Tibial nerve (tissue), 4 donors: ENCODE measurements at regions not wholly inside any gene's neighbourhood (a gene's known extent, or its start where the extent isn't known, plus 50 kb on each side); places are given as distances from the start of the nearest gene placed in this dataset.

ENCODE experiments used
- DNase-seq, 2 donors: peaks; one replicate each; pipeline ENCODE4 v3.0.0-alpha.2; 2019; ENCODE audit warnings: low spot score in 2 of 2
- H3K27ac ChIP-seq, 4 donors: fragments of 200-600 bp; sonication (generic) in 3 of 4; one replicate each; pipeline ENCODE4 v1.5.1; 2017 to 2019; ENCODE audit warnings: mild to moderate bottlenecking in 1 of 4
- H3K27me3 ChIP-seq, 2 donors: fragments of 200-600 bp; sonication (generic) in 1 of 2; one replicate each; pipeline versions ENCODE4 v1.5.1 to v1.6.0; 2017 to 2019
- H3K36me3 ChIP-seq, 3 donors: fragments of 200-600 bp; sonication (generic); one replicate each; pipeline ENCODE4 v1.5.1; 2018 to 2019
- H3K4me1 ChIP-seq, 4 donors: fragments of 200-600 bp; sonication (generic) in 3 of 4; one replicate each; pipeline ENCODE4 v1.5.1; 2017 to 2019
- H3K4me3 ChIP-seq, 4 donors: fragments of 200-600 bp; sonication (generic) in 3 of 4; one replicate each; pipeline ENCODE4 v1.5.1; 2017 to 2019; ENCODE audit warnings: mild to moderate bottlenecking in 1 of 4, moderate library complexity in 1 of 4
- H3K9me3 ChIP-seq, 4 donors: fragments of 200-600 bp; sonication (generic) in 3 of 4; one replicate each; pipeline ENCODE4 v1.5.1; 2017 to 2019
- CTCF ChIP-seq, 5 experiments: fragments of 200-600 bp in 3 of 5; fragments of 450-650 bp in 2 of 5; sonication (generic) in 3 of 5; IDR thresholded peaks; one replicate each; pipeline ENCODE4 v1.5.1; 2016 to 2019; ENCODE audit warnings: antibody characterized with exemption in 5 of 5, mild to moderate bottlenecking in 3 of 5, moderate library complexity in 2 of 5
- EP300 ChIP-seq, 2 donors: sonication (generic); formaldehyde crosslinking; IDR thresholded peaks; one replicate each; pipeline ENCODE4 v1.6.1; 2017; ENCODE audit warnings: antibody characterized with exemption in 2 of 2, mild to moderate bottlenecking in 1 of 2
- POLR2A ChIP-seq, 2 donors: fragments of 450-650 bp; IDR thresholded peaks; one replicate each; pipeline ENCODE4 v1.6.1; 2017; ENCODE audit warnings: antibody characterized with exemption in 2 of 2, mild to moderate bottlenecking in 2 of 2, moderate library complexity in 2 of 2
- WGBS, 2 donors: methylation state at CpG; one replicate each; pipeline ENCODE4 v1.1.5; 2018; 5-methylcytosine and 5-hydroxymethylcytosine counted together

GRCh38 chr16:63744077-63744874, 1377.6 kb downstream of the CDH11 start:
- no peaks in the 10 kb centered on the region for H3K9me3 ChIP-seq
- H3K27me3 ChIP-seq: no peaks in the 10 kb centered on the region
- no peak overlapping the region for H3K27ac ChIP-seq
- H3K4me1 ChIP-seq: no peaks in the 10 kb centered on the region
- no peak overlapping the region for H3K4me3 ChIP-seq
- no peak for DNase-seq
- no peaks in the 10 kb centered on the region for H3K36me3 ChIP-seq
- WGBS, 2 donors: 93 to 97% methylated on average over 12 to 13 of the region's 13 CpGs
- no peak for TF ChIP-seq CTCF (IDR thresholded peaks at IDR 0.05)
- no peak for TF ChIP-seq EP300 (IDR thresholded peaks at IDR 0.05)
- TF ChIP-seq POLR2A (IDR thresholded peaks at IDR 0.05): no peak

GRCh38 chr16:63742150-63742549, 1379.7 kb downstream of the CDH11 start:
- Histone ChIP-seq H3K27me3 (no peaks in the 10 kb centered on the region), H3K4me1 (no peaks in the 10 kb centered on the region), H3K27ac (no peak overlapping the region), H3K36me3 (no peaks in the 10 kb centered on the region), H3K4me3 (no peak overlapping the region), H3K9me3 (no peaks in the 10 kb centered on the region)
- no peak for DNase-seq
- no peak for TF ChIP-seq EP300 (IDR thresholded peaks at IDR 0.05)
- TF ChIP-seq POLR2A (IDR thresholded peaks at IDR 0.05): no peak
- TF ChIP-seq CTCF (IDR thresholded peaks at IDR 0.05): no peak

GRCh38 chr16:63737633-63738032, 1384.2 kb downstream of the CDH11 start:
- H3K36me3 ChIP-seq: no peaks in the 10 kb centered on the region
- no peaks in the 10 kb centered on the region for H3K4me1 ChIP-seq
- no peak for DNase-seq
- no peaks in the 10 kb centered on the region for H3K27me3 ChIP-seq
- TF ChIP-seq CTCF (IDR thresholded peaks at IDR 0.05): no peak
- TF ChIP-seq EP300 (IDR thresholded peaks at IDR 0.05): no peak
- H3K9me3 ChIP-seq: no peaks in the 10 kb centered on the region
- no peak overlapping the region for H3K4me3 ChIP-seq
- no peak overlapping the region for H3K27ac ChIP-seq

- 89 to 93% methylated on average over 1 of the region's 1 CpG for WGBS, 2 donors
- H3K27ac ChIP-seq: no peak overlapping the region
- TF ChIP-seq EP300 (IDR thresholded peaks at IDR 0.05): no peak
- H3K9me3 ChIP-seq: no peaks in the 10 kb centered on the region
- no peaks in the 10 kb centered on the region for H3K27me3 ChIP-seq
- DNase-seq: no peak
- no peaks in the 10 kb centered on the region for H3K36me3 ChIP-seq
- H3K4me3 ChIP-seq: no peak overlapping the region
- no peaks in the 10 kb centered on the region for H3K4me1 ChIP-seq
These were observed 1386.4 kb downstream of the CDH11 start for GRCh38 chr16:63735456-63735855.

- Histone ChIP-seq H3K36me3 (no peaks in the 10 kb centered on the region), H3K9me3 (no peaks in the 10 kb centered on the region), H3K27ac (no peak overlapping the region), H3K4me3 (no peak overlapping the region), H3K27me3 (no peaks in the 10 kb centered on the region), H3K4me1 (no peaks in the 10 kb centered on the region)
- 15 to 24% methylated on average over 1 of the region's 1 CpG for WGBS, 2 donors
- DNase-seq: no peak
- no peak for TF ChIP-seq EP300 (IDR thresholded peaks at IDR 0.05)
- no peak for TF ChIP-seq CTCF (IDR thresholded peaks at IDR 0.05)
- no peak for TF ChIP-seq POLR2A (IDR thresholded peaks at IDR 0.05)
These were observed 1401.0 kb downstream of the CDH11 start for GRCh38 chr16:63720848-63721247.

GRCh38 chr16:63719926-63720325, 1401.9 kb downstream of the CDH11 start:
- Histone ChIP-seq H3K4me1 (no peaks in the 10 kb centered on the region), H3K4me3 (no peak overlapping the region), H3K36me3 (no peaks in the 10 kb centered on the region), H3K27me3 (no peaks in the 10 kb centered on the region), H3K9me3 (no peaks in the 10 kb centered on the region), H3K27ac (no peak overlapping the region)
- TF ChIP-seq POLR2A (IDR thresholded peaks at IDR 0.05) (no peak), CTCF (IDR thresholded peaks at IDR 0.05) (no peak), EP300 (IDR thresholded peaks at IDR 0.05) (no peak)
- no peak for DNase-seq
- 88 to 91% methylated on average over 10 of the region's 10 CpGs for WGBS, 2 donors
